HuH-7 (cell line): ENCODE measurements at regions not wholly inside any gene's neighbourhood (a gene's known extent, or its start where the extent isn't known, plus 50 kb on each side); places are given as distances from the start of the nearest gene placed in this dataset.
"Not testable (repeated sequence)": the region's sequence is repeated elsewhere in the genome, so short reads cannot be mapped to it uniquely, and the experiment has no call there.

ENCODE experiments used
- DNase-seq: peaks from one replicate; pipeline ENCODE4 v3.0.0; 2011; ENCODE audit warnings: low spot score

GRCh38 chr5:36739751-36740221 lies 133.4 kb downstream of the SLC1A3 start:
- DNase-seq = peak; percentile 71

- DNase-seq = no peak
Observed at GRCh38 chr5:36740259-36740898, 134.0 kb downstream of the SLC1A3 start.

GRCh38 chr5:36741128-36741527 lies 134.7 kb downstream of the SLC1A3 start:
- DNase-seq = no peak

- peak; percentile 95 for DNase-seq
Observed at GRCh38 chr5:36743891-36744772, 132.4 kb upstream of the NIPBL start.

GRCh38 chr5:36744773-36745589 lies 131.6 kb upstream of the NIPBL start:
- peak; percentile 70 for DNase-seq

GRCh38 chr5:36747794-36748193 lies 128.8 kb upstream of the NIPBL start:
- DNase-seq = not testable (repeated sequence)

GRCh38 chr5:36751886-36752285 lies 124.7 kb upstream of the NIPBL start:
- no peak for DNase-seq

- no peak for DNase-seq
Observed at GRCh38 chr5:36755342-36755741, 121.2 kb upstream of the NIPBL start.

GRCh38 chr5:36755920-36756488 lies 120.6 kb upstream of the NIPBL start:
- DNase-seq = no peak

GRCh38 chr5:36756848-36757247 lies 119.7 kb upstream of the NIPBL start:
- no peak for DNase-seq

- DNase-seq = no peak
Observed at GRCh38 chr5:36759117-36759516, 117.5 kb upstream of the NIPBL start.

GRCh38 chr5:36763454-36763853 lies 113.1 kb upstream of the NIPBL start:
- DNase-seq = no peak

GRCh38 chr5:36765876-36766275 lies 110.7 kb upstream of the NIPBL start:
- no peak for DNase-seq

- DNase-seq = no peak
Observed at GRCh38 chr5:36766981-36767380, 109.6 kb upstream of the NIPBL start.

GRCh38 chr5:36768450-36768849 lies 108.1 kb upstream of the NIPBL start:
- DNase-seq = no peak

GRCh38 chr5:36769129-36769770 lies 107.3 kb upstream of the NIPBL start:
- no peak for DNase-seq

GRCh38 chr5:36770125-36770524 lies 106.4 kb upstream of the NIPBL start:
- no peak for DNase-seq

GRCh38 chr5:36772276-36773140 lies 104.1 kb upstream of the NIPBL start:
- no peak for DNase-seq

- peak; percentile 96 for DNase-seq
Observed at GRCh38 chr5:36777105-36777757, 99.3 kb upstream of the NIPBL start.

- DNase-seq = no peak
Observed at GRCh38 chr5:36778336-36778735, 98.2 kb upstream of the NIPBL start.
